HG02870 (cell line): ENCODE measurements at regions not wholly inside any gene's neighbourhood (a gene's known extent, or its start where the extent isn't known, plus 50 kb on each side); places are given as distances from the start of the nearest gene placed in this dataset.
A peak's percentile ranks its signal among the peaks of the same experiment; 100 is the strongest.
"Not testable (repeated sequence)": the region's sequence is repeated elsewhere in the genome, so short reads cannot be mapped to it uniquely, and the experiment has no call there.

Experiments
- ATAC-seq: cut with Tn5 transposase; IDR thresholded peaks from one replicate; pipeline ENCODE4 v1.9.1; 2021; ENCODE audit warnings: mild to moderate bottlenecking, moderate library complexity; ENCODE audit not compliant: unreplicated experiment

- no peak for ATAC-seq
These were observed 93.8 kb downstream of the GPR63 start for GRCh38 chr6:96743496-96743895.

GRCh38 chr6:96742702-96743101 lies 94.6 kb downstream of the GPR63 start:
- no peak for ATAC-seq

GRCh38 chr6:96735332-96735731 lies 101.9 kb downstream of the GPR63 start:
- ATAC-seq, result no peak

- no peak for ATAC-seq
These were observed 110.1 kb downstream of the GPR63 start for GRCh38 chr6:96727144-96727543.

GRCh38 chr6:96725296-96725695 lies 112.0 kb downstream of the GPR63 start:
- no peak for ATAC-seq

- ATAC-seq, result no peak
These were observed 112.6 kb downstream of the GPR63 start for GRCh38 chr6:96724641-96725040.

GRCh38 chr6:96723362-96723761 lies 113.9 kb downstream of the GPR63 start:
- no peak for ATAC-seq

- ATAC-seq, result no peak
These were observed 116.0 kb downstream of the GPR63 start for GRCh38 chr6:96721227-96721626.

GRCh38 chr6:96716221-96716620 lies 121.1 kb downstream of the GPR63 start:
- ATAC-seq, result no peak

GRCh38 chr6:96715608-96716007 lies 121.7 kb downstream of the GPR63 start:
- ATAC-seq, result no peak

GRCh38 chr6:96704713-96705112 lies 132.6 kb downstream of the GPR63 start:
- peak; percentile 46 for ATAC-seq

- ATAC-seq, result no peak
These were observed 134.7 kb downstream of the GPR63 start for GRCh38 chr6:96702626-96703025.

GRCh38 chr6:96700915-96701314 lies 136.4 kb downstream of the GPR63 start:
- ATAC-seq, result no peak

GRCh38 chr6:96694429-96694828 lies 131.5 kb downstream of the FHL5 start:
- ATAC-seq, result not testable (repeated sequence)

- ATAC-seq, result no peak
These were observed 124.2 kb downstream of the FHL5 start for GRCh38 chr6:96687121-96687520.

- ATAC-seq, result no peak
These were observed 122.8 kb downstream of the FHL5 start for GRCh38 chr6:96685702-96686101.

GRCh38 chr6:96683819-96684528 lies 121.0 kb downstream of the FHL5 start:
- ATAC-seq, result no peak

GRCh38 chr6:96682017-96682416 lies 119.1 kb downstream of the FHL5 start:
- no peak for ATAC-seq

GRCh38 chr6:96675597-96675996 lies 112.7 kb downstream of the FHL5 start:
- ATAC-seq, result no peak
